NOMO-1 treated with dmso at 0.1 percent for 144 hours (cell line): ENCODE measurements at regions not wholly inside any gene's neighbourhood (a gene's known extent, or its start where the extent isn't known, plus 50 kb on each side); places are given as distances from the start of the nearest gene placed in this dataset.
"Not testable (repeated sequence)": the region's sequence is repeated elsewhere in the genome, so short reads cannot be mapped to it uniquely, and the experiment has no call there.

ENCODE experiments used
- DNase-seq: peaks from one replicate; lab custom pipeline; 2025; ENCODE audit not compliant: unreplicated experiment; lab: John Stamatoyannopoulos, UW

- no peak for DNase-seq
These were observed 211.7 kb downstream of the LRRC70 start for GRCh38 chr5:62790348-62790747.

- DNase-seq: no peak
These were observed 207.5 kb downstream of the LRRC70 start for GRCh38 chr5:62786099-62786498.

- no peak for DNase-seq
These were observed 207.0 kb downstream of the LRRC70 start for GRCh38 chr5:62785588-62785987.

- no peak for DNase-seq
These were observed 204.9 kb downstream of the LRRC70 start for GRCh38 chr5:62783374-62784057.

DNA sequence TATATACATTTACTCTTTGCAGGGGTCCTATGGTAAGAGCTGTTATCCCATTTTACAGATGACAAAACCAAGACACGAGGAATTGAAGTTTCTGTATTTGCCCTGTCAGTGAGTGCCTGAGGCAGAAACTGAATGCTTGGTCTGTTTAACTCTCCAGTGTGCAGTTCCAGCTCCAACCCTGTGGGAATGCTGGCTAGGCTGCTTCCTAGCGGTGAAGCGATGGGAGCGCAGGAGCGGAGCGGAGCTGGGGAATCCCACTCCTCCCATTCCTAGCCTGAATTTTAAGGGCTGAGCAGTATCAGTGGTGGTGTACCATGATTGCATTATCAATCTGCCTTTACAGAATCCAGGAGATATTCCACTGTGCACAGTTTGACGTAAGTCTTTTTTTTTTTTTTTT, 202.3 kb downstream of the LRRC70 start:
- DNase-seq: no peak

GRCh38 chr5:62780230-62780629, 201.6 kb downstream of the LRRC70 start:
- DNase-seq: no peak

DNA sequence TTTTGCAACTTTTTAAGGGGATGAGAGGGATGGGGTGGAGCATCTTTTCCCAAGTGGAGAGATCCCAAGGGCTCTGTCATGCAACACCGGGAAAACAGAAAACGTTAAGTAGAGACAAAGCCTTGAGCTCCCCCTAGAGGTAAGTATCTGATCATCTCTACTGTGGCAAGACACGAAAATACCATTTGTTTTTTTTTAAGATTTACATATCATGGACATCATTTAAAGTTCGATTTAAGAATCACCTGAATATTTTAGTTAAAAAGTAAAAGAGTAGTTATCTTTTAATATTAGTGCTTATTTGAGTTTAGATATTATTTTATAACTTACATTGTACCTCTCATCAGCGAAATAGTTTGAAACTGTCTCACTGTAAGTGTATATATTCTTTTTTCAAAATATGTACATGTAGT, 200.4 kb downstream of the LRRC70 start:
- no peak for DNase-seq

- DNase-seq: peak; percentile 54
These were observed 199.8 kb downstream of the LRRC70 start for GRCh38 chr5:62778316-62779009.

DNA sequence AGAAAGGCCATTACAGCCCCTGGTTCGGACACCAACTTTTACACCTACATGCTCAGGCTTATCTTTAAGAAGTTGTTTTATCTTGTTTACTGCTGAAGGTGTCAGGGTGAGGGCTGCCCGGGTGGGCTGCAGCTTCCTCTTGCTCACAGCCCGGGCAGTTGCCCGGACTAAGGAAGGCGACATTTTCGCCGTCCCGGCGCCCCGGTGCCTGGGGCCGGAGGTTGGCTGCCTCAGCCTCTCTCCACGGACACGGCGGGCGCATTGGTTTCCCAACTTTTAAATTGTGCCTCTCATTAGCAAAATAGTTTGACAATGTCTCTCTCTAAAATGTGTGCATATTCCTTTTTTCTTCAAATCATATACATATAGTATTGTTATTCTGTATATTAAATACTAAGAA, 198.5 kb downstream of the LRRC70 start:
- not testable (repeated sequence) for DNase-seq

- DNase-seq: not testable (repeated sequence)
These were observed 198.0 kb downstream of the LRRC70 start for GRCh38 chr5:62776592-62776991.

- DNase-seq: no peak
These were observed 194.8 kb downstream of the LRRC70 start for GRCh38 chr5:62773460-62773859.

- no peak for DNase-seq
These were observed 192.7 kb downstream of the LRRC70 start for GRCh38 chr5:62771341-62771740.

GRCh38 chr5:62767650-62768049, 189.0 kb downstream of the LRRC70 start:
- no peak for DNase-seq

- DNase-seq: no peak
These were observed 188.5 kb downstream of the LRRC70 start for GRCh38 chr5:62767077-62767476.

GRCh38 chr5:62762503-62762902, 183.9 kb downstream of the LRRC70 start:
- no peak for DNase-seq

DNA sequence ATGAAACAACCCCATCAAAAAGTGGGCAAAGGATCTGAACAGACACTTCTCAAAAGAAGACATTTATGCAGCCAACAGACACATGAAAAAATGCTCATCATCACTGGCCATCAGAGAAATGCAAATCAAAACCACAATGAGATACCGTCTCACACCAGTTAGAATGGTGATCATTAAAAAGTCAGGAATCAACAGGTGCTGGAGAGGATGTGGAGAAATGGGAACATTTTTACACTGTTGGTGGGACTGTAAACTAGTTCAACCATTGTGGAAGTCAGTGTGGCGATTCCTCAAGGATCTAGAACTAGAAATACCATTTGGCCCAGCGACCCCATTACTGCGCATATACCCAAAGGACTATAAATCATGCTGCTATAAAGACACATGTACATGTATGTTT, 179.1 kb downstream of the LRRC70 start:
- not testable (repeated sequence) for DNase-seq

- not testable (repeated sequence) for DNase-seq
These were observed 174.4 kb downstream of the LRRC70 start for GRCh38 chr5:62752998-62753367.

DNA sequence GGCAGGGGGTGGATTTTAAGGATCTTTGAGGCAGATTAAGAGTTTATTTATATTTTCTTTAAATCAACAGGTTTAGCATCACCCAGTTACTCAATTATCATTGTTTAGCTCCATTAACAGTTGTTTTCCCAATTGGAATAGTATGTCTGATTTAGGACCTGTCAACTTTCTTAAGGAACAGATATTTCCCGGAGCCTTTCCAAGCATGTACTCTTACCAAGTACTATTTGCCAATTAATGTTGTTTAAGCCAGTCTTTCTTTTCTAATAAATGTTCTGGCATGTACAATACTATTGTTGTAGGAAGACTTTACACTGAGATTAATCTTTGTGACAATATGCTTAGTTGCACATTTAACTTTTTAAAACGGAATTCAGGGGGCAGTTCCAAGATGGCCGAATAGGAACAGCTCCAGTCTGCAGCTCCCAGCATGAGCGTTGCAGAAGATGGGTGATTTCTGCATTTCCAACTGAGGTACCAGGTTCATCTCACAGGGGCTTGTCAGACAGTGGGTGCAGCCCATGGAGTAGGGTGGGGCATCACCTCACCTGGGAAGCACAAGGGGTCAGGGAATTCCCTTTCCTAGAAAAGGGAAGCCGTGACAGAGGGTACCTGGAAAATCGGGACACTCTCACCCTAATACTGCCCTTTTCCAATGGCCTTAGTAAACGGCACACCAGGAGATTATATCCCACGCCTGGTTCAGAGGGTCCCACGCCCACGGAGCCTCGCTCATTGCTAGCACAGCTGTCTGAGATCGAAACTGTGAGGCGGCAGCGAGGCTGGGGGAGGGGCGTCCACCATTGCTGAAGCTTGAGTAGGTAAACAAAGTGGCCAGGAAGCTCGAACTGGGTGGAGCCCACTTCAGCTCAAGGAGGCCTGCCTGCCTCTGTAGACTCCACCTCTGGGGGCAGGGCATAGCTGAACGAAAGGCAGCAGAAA, 173.7 kb downstream of the LRRC70 start:
- not testable (repeated sequence) for DNase-seq

- no peak for DNase-seq
These were observed 163.6 kb downstream of the LRRC70 start for GRCh38 chr5:62742207-62742606.

DNA sequence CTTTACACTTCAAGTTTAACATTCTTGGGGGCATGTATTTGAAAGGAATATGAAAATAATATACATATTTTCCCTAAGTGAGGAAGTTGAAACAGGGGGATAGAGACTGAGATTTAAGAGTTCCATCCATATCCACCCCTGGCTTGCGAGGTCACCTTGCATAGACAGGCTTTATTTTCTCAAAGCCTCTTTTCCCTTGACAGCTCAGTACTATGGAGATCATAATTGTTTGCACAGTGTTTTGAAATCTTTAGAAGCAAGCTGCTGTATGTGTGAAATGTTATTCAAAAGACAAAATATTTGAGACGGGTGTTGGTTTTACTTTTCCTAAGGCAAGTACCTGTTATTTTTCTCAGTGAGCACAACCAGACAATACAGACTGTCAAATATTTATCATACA, 163.1 kb downstream of the LRRC70 start:
- DNase-seq: no peak

GRCh38 chr5:62737766-62738165, 159.1 kb downstream of the LRRC70 start:
- DNase-seq: peak; percentile 39

GRCh38 chr5:62732677-62733121, 154.1 kb downstream of the LRRC70 start:
- peak; percentile 96 for DNase-seq
